MM.1S (cell line): ENCODE measurements at regions not wholly inside any gene's neighbourhood (a gene's known extent, or its start where the extent isn't known, plus 50 kb on each side); places are given as distances from the start of the nearest gene placed in this dataset.

ENCODE experiments used
- CTCF ChIP-seq: fragments of 300-600 bp; sonication (generic); IDR thresholded peaks from 2 replicates; pipeline ENCODE4 v1.5.1; 2016; ENCODE audit warnings: antibody characterized with exemption, low read length, mixed read lengths
- EZH2 ChIP-seq: fragments of 300-600 bp; sonication (generic); optimal IDR thresholded peaks from 2 replicates; pipeline ENCODE3; 2017; ENCODE audit warnings: low read depth, mild to moderate bottlenecking, antibody characterized with exemption, low read length, mixed read lengths

- TF ChIP-seq CTCF = no peak
- no peak for TF ChIP-seq EZH2
Observed at GRCh38 chr4:107304699-107305286, 268.7 kb upstream of the DKK2 start.
